ENCODE measurements at regions not wholly inside any gene's neighbourhood (a gene's known extent, or its start where the extent isn't known, plus 50 kb on each side); places are given as distances from the start of the nearest gene placed in this dataset.

DNA sequence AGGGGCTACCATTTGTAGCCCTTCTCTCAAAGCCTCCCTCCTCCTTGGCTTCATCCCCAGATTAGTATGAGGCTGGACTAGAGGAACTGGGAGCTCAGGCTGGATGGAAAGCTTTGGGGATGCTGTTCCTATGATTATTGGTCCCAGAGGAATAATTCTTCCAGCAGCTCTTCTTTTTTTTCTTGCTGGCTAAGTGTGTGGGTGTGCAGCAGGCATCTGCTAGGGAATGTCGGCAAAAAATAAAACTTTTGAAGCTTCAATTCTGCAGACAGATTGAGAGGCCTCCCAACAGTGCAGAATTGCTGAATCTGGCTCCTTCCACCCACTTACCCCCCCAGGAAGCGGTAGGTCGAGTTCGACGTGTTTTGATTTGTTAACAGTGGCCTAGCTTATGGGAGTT lies 138.5 kb upstream of the ANKRD28 start:
- TF ChIP-seq, protein P1, sequence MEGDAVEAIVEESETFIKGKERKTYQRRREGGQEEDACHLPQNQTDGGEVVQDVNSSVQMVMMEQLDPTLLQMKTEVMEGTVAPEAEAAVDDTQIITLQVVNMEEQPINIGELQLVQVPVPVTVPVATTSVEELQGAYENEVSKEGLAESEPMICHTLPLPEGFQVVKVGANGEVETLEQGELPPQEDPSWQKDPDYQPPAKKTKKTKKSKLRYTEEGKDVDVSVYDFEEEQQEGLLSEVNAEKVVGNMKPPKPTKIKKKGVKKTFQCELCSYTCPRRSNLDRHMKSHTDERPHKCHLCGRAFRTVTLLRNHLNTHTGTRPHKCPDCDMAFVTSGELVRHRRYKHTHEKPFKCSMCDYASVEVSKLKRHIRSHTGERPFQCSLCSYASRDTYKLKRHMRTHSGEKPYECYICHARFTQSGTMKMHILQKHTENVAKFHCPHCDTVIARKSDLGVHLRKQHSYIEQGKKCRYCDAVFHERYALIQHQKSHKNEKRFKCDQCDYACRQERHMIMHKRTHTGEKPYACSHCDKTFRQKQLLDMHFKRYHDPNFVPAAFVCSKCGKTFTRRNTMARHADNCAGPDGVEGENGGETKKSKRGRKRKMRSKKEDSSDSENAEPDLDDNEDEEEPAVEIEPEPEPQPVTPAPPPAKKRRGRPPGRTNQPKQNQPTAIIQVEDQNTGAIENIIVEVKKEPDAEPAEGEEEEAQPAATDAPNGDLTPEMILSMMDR (IDR thresholded peaks at IDR 0.05) = no peak
- TF ChIP-seq ZFX (IDR thresholded peaks at IDR 0.05; ENCODE audit: borderline replicate concordance) = no peak

All from 22Rv1 (cell line).